K562 (cell line): ENCODE measurements at regions not wholly inside any gene's neighbourhood (a gene's known extent, or its start where the extent isn't known, plus 50 kb on each side); places are given as distances from the start of the nearest gene placed in this dataset.

Experiments
- ATAC-seq: fragments of 200-7000 bp; cut with Tn5 transposase; 3 replicates; pipeline ENCODE4 v1.9.1; 2020; ENCODE audit warnings: moderate library complexity
- BruUV-seq: library from RNA; stranded (reverse); fragments of 400-500 nt; replicated peaks from 2 replicates; lab custom pipeline; 2021; lab: Mats Ljungman, UMichigan
- CTCF ChIA-PET: fragments of 300-600 bp; formaldehyde crosslinking; extraction: SDS; loops from one replicate; lab custom pipeline; 2021; ENCODE audit warnings: low intra/inter-chr PET ratio; lab: Yijun Ruan, JAX
- POLR2A ChIA-PET: fragments of 300-600, 350-650 bp; sonication (Branson Sonifier 250); formaldehyde crosslinking; extraction: SDS; loops from one replicate; lab custom pipeline; 2021; ENCODE audit warnings: antibody characterized with exemption, inconsistent platforms; lab: Yijun Ruan, JAX
- DNase-seq, 4 experiments: peaks; one replicate each; pipeline versions ENCODE4 v3.0.0 to v3.0.0-alpha.2; 2011 to 2018; ENCODE audit warnings: low spot score in 3 of 4, mixed read lengths in 3 of 4; ENCODE audit errors: extremely low read depth in 1 of 4
- FAIRE-seq: peaks from 2 replicates; lab custom pipeline; 2011; peaks lifted over from hg19 to GRCh38; lab: Jason Lieb, UNC
- H2AFZ ChIP-seq: 2 replicates; pipeline ENCODE4 v1.6.0; 2011; ENCODE audit warnings: low read depth, low read length, control low read depth, inconsistent platforms
- H3K27ac ChIP-seq: fragments of 200-600 bp; 3 replicates; pipeline ENCODE4 v1.8.0; 2011; ENCODE audit warnings: low read depth, mild to moderate bottlenecking, control low read depth, inconsistent platforms, low read length, moderate library complexity, mixed read lengths; ENCODE audit errors: extremely low read depth
- H3K27me3 ChIP-seq, 2 experiments: fragments of 300-600 bp in 1 of 2; 2 replicates in 1 of 2; 3 replicates in 1 of 2; pipeline versions ENCODE4 v1.6.0 to v1.8.0; 2011; ENCODE audit warnings: inconsistent platforms in 2 of 2, low read length in 2 of 2, mild to moderate bottlenecking in 1 of 2, mixed read lengths in 1 of 2, moderate library complexity in 1 of 2; ENCODE audit not compliant: control insufficient read depth in 2 of 2, insufficient read depth in 2 of 2
- H3K36me3 ChIP-seq: fragments of 300-600 bp; 3 replicates; pipeline ENCODE4 v1.8.0; 2011; ENCODE audit warnings: mild to moderate bottlenecking, low read length, inconsistent platforms; ENCODE audit not compliant: control insufficient read depth, insufficient read depth
- H3K4me1 ChIP-seq, 2 experiments: fragments of 200-600 bp in 1 of 2; replicated peaks in 1 of 2; 2 replicates in 1 of 2; 3 replicates in 1 of 2; pipeline versions ENCODE4 v1.5.1 to v1.8.0; 2011; ENCODE audit warnings: inconsistent platforms in 2 of 2, low read length in 2 of 2, mild to moderate bottlenecking in 1 of 2, mixed read lengths in 1 of 2, moderate library complexity in 1 of 2; ENCODE audit not compliant: control insufficient read depth in 2 of 2, insufficient read depth in 2 of 2
- H3K4me2 ChIP-seq: 2 replicates; pipeline ENCODE4 v1.6.1; 2011; ENCODE audit warnings: low read length, control low read depth, inconsistent platforms, mixed read lengths; ENCODE audit not compliant: insufficient read depth
- H3K4me3 ChIP-seq: fragments of 200-600 bp; sonication (generic), shearing (Covaris generic); 2 replicates; pipeline ENCODE4 v1.5.1; 2016; ENCODE audit warnings: control low read depth, inconsistent platforms
- H3K79me2 ChIP-seq: fragments of 200-600 bp; 3 replicates; pipeline ENCODE4 v1.8.0; 2011; ENCODE audit warnings: low read length, inconsistent platforms; ENCODE audit not compliant: control insufficient read depth, insufficient read depth
- H3K9ac ChIP-seq, 2 experiments: 2 replicates each; pipeline versions ENCODE4 v1.6.0 to v1.6.1; 2011; ENCODE audit warnings: low read depth in 2 of 2, low read length in 2 of 2, control low read depth in 1 of 2, inconsistent platforms in 1 of 2, mild to moderate bottlenecking in 1 of 2, mixed read lengths in 1 of 2; ENCODE audit not compliant: insufficient read depth in 1 of 2
- H3K9me1 ChIP-seq: one replicate; pipeline ENCODE4 v1.6.0; 2011; ENCODE audit warnings: inconsistent platforms, mild to moderate bottlenecking, low read length, moderate library complexity; ENCODE audit not compliant: control insufficient read depth, insufficient read depth
- H3K9me3 ChIP-seq: replicated peaks from 2 replicates; pipeline ENCODE4 v1.5.1; 2011; ENCODE audit warnings: low read depth, low read length, inconsistent platforms; ENCODE audit not compliant: control insufficient read depth, insufficient read depth
- H4K20me1 ChIP-seq: replicated peaks from 2 replicates; pipeline ENCODE4 v1.6.1; 2011; ENCODE audit warnings: low read length, inconsistent platforms, mixed read lengths; ENCODE audit not compliant: control insufficient read depth, insufficient read depth
- CBFA2T2 ChIP-seq: fragments of 450-650 bp; conservative IDR thresholded peaks from 2 replicates; pipeline ENCODE4 v1.6.1; 2017; ENCODE audit warnings: mild to moderate bottlenecking
- DACH1 ChIP-seq: fragments of 450-650 bp; IDR thresholded peaks from 2 replicates; pipeline ENCODE4 v1.6.1; 2018; ENCODE audit not compliant: partially characterized antibody
- ETV5 ChIP-seq: sonication (generic); formaldehyde crosslinking; IDR thresholded peaks from 2 replicates; pipeline ENCODE4 v1.4.0; 2020; ENCODE audit warnings: low read depth, mild to moderate bottlenecking, missing genetic modification reagents
- FOXK1 ChIP-seq: sonication (generic); formaldehyde crosslinking; IDR thresholded peaks from 2 replicates; pipeline ENCODE4 v1.8.0; 2022; ENCODE audit warnings: missing genetic modification reagents, mild to moderate bottlenecking, borderline replicate concordance
- KLF13 ChIP-seq: fragments of 450-650 bp; IDR thresholded peaks from 2 replicates; pipeline ENCODE4 v1.6.1; 2016; ENCODE audit warnings: missing genetic modification characterization, low read depth, mild to moderate bottlenecking, missing compliant biosample characterization, moderate library complexity, borderline replicate concordance
- OTX1 ChIP-seq: fragments of 450-650 bp; formaldehyde crosslinking; IDR thresholded peaks from 2 replicates; pipeline ENCODE4 v1.4.0; 2022; ENCODE audit warnings: mild to moderate bottlenecking
- POU5F1 ChIP-seq: fragments of 150-350 bp; IDR thresholded peaks from 2 replicates; pipeline ENCODE4 v1.6.1; 2014; ENCODE audit warnings: borderline replicate concordance, low read length, low read depth, mild to moderate bottlenecking; ENCODE audit not compliant: partially characterized antibody
- RFX5 ChIP-seq: IDR thresholded peaks from 2 replicates; pipeline ENCODE4 v1.6.1; 2011; ENCODE audit warnings: low read depth, mild to moderate bottlenecking, improper control_type of control experiment, low read length
- SAFB ChIP-seq: fragments of 200-400 bp; formaldehyde crosslinking; IDR thresholded peaks from 2 replicates; pipeline ENCODE4 v1.6.1; 2017; ENCODE audit warnings: low read depth, low read length, borderline replicate concordance
- SREBF1 ChIP-seq: fragments of 150-350 bp; IDR thresholded peaks from 2 replicates; pipeline ENCODE4 v1.6.1; 2014; ENCODE audit warnings: antibody characterized with exemption, low read depth, low read length, borderline replicate concordance
- SREBF2 ChIP-seq: sonication (generic); formaldehyde crosslinking; IDR thresholded peaks from 2 replicates; pipeline ENCODE4 v1.4.0; 2020; ENCODE audit warnings: mild to moderate bottlenecking, missing genetic modification reagents
- TAF9B ChIP-seq: fragments of 450-650 bp; IDR thresholded peaks from 2 replicates; pipeline ENCODE4 v1.6.1; 2018; ENCODE audit warnings: mild to moderate bottlenecking; ENCODE audit not compliant: partially characterized antibody
- ZNF134 ChIP-seq: fragments of 250-450 bp; sonication (Bioruptor Pico); conservative IDR thresholded peaks from 2 replicates; pipeline ENCODE4 v1.4.0; 2020
- WGBS: fragments of 100-300 bp; shearing (Covaris generic); methylation state at CpG from one replicate; pipeline ENCODE4 v1.1.6; 2016; ENCODE audit warnings: low coverage, mixed read lengths; ENCODE audit not compliant: insufficient coverage; ENCODE audit errors: missing lambda C conversion rate; 5-methylcytosine and 5-hydroxymethylcytosine counted together
- in situ Hi-C: fragments of 300-500 bp; cut with MboI; formaldehyde crosslinking; loops from 4 replicates; pipeline ENCODE4 v1.15.0; 2018; ENCODE audit warnings: inconsistent platforms, mixed read lengths
- intact Hi-C: fragments of 100-400 bp; cut with micrococcal nuclease; formaldehyde crosslinking; loops from 2 replicates; pipeline ENCODE4 v1.14.2; 2022
- TF ChIP-seq, protein P1 (sequence below): fragments of 450-650 bp; IDR thresholded peaks from 2 replicates; pipeline ENCODE4 v1.6.1; 2018; ENCODE audit warnings: mild to moderate bottlenecking, low read depth; ENCODE audit not compliant: partially characterized antibody
- TF ChIP-seq, protein P2 (sequence below): sonication (generic); formaldehyde crosslinking; IDR thresholded peaks from 2 replicates; pipeline ENCODE4 v1.9.0; 2022; ENCODE audit warnings: mild to moderate bottlenecking, missing genetic modification reagents
- TF ChIP-seq, protein P3 (sequence below), 2 experiments: fragments of 450-650 bp; IDR thresholded peaks; 2 replicates each; pipeline ENCODE4 v1.6.1; 2018; ENCODE audit warnings: mild to moderate bottlenecking in 2 of 2, low read depth in 1 of 2; ENCODE audit not compliant: partially characterized antibody in 2 of 2

DNA sequence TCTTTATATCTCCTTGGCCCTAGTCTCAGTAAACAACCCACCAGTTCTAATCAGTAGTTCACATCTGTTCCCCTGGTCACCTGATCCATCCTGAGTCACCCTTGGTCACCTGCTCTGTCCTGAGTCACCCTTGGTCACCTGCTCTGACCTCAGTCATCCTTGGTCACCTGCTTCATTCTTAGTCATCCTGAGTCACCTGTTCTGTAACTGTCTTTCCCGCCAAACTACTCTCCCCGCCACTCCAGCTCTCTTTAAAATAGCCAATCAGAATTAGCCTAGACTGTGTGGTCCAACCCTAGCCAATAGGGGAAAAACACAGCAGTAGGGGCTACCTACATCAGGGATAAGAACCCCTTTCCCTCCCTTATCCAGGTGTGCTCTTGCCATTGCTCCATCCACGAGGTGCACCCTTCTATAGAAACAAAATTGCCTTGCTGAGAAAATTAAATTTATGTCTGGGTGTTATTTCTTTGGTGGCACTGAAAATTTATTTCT is 245.4 kb upstream of the DIO3 start:
- ChIA-PET CTCF (no interaction called here), POLR2A (interaction anchor here (0.8 kb wide), 1 partner anchor 80 kb away, joined by 4 read pairs; no protein-coding TSS in a partner anchor)
- peak in 1 of 4 experiments; percentile 5 for DNase-seq
- TF ChIP-seq FOXK1 (CRISPR knock-in tag) (no peak), SREBF2 (CRISPR knock-in tag) (no peak), SAFB (no peak), TAF9B (peak; percentile 58), DACH1 (no peak), SREBF1 (no peak), KLF13 (tag) (no peak), RFX5 (no peak), ZNF134 (no peak), ETV5 (CRISPR knock-in tag) (no peak), CBFA2T2 (peak; percentile 54), POU5F1 (no peak), OTX1 (CRISPR knock-in tag) (no peak)
- TF ChIP-seq, protein P1, sequence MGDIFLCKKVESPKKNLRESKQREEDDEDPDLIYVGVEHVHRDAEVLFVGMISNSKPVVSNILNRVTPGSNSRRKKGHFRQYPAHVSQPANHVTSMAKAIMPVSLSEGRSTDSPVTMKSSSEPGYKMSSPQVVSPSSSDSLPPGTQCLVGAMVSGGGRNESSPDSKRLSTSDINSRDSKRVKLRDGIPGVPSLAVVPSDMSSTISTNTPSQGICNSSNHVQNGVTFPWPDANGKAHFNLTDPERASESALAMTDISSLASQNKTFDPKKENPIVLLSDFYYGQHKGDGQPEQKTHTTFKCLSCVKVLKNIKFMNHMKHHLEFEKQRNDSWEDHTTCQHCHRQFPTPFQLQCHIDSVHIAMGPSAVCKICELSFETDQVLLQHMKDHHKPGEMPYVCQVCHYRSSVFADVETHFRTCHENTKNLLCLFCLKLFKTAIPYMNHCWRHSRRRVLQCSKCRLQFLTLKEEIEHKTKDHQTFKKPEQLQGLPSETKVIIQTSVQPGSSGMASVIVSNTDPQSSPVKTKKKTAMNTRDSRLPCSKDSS = peak; percentile 62
- TF ChIP-seq, protein P2, sequence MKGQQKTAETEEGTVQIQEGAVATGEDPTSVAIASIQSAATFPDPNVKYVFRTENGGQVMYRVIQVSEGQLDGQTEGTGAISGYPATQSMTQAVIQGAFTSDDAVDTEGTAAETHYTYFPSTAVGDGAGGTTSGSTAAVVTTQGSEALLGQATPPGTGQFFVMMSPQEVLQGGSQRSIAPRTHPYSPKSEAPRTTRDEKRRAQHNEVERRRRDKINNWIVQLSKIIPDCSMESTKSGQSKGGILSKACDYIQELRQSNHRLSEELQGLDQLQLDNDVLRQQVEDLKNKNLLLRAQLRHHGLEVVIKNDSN (CRISPR knock-in tag) = peak; percentile 67
- TF ChIP-seq, protein P3, sequence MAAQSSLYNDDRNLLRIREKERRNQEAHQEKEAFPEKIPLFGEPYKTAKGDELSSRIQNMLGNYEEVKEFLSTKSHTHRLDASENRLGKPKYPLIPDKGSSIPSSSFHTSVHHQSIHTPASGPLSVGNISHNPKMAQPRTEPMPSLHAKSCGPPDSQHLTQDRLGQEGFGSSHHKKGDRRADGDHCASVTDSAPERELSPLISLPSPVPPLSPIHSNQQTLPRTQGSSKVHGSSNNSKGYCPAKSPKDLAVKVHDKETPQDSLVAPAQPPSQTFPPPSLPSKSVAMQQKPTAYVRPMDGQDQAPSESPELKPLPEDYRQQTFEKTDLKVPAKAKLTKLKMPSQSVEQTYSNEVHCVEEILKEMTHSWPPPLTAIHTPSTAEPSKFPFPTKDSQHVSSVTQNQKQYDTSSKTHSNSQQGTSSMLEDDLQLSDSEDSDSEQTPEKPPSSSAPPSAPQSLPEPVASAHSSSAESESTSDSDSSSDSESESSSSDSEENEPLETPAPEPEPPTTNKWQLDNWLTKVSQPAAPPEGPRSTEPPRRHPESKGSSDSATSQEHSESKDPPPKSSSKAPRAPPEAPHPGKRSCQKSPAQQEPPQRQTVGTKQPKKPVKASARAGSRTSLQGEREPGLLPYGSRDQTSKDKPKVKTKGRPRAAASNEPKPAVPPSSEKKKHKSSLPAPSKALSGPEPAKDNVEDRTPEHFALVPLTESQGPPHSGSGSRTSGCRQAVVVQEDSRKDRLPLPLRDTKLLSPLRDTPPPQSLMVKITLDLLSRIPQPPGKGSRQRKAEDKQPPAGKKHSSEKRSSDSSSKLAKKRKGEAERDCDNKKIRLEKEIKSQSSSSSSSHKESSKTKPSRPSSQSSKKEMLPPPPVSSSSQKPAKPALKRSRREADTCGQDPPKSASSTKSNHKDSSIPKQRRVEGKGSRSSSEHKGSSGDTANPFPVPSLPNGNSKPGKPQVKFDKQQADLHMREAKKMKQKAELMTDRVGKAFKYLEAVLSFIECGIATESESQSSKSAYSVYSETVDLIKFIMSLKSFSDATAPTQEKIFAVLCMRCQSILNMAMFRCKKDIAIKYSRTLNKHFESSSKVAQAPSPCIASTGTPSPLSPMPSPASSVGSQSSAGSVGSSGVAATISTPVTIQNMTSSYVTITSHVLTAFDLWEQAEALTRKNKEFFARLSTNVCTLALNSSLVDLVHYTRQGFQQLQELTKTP (IDR thresholded peaks at IDR 0.05; ENCODE audit: low read depth in 1 of 2, partially characterized antibody in 2 of 2) = peak in 1 of 2 experiments; percentile 76

More for the DNA sequence above, 245.4 kb upstream of the DIO3 start:
- no peaks in the 10 kb centered on the region for H3K27me3 ChIP-seq
- no peaks in the 10 kb centered on the region for H4K20me1 ChIP-seq
- no peaks in the 10 kb centered on the region for H3K79me2 ChIP-seq
- H3K9ac ChIP-seq = no peak overlapping the region
- H3K4me2 ChIP-seq = no peak overlapping the region
- H3K36me3 ChIP-seq = no peaks in the 10 kb centered on the region
- no TSS peak for BruUV-seq
- no peak overlapping the region for H2AFZ ChIP-seq
- H3K4me1 ChIP-seq = no peaks in the 10 kb centered on the region; a peak in 1 of 5 replicates
- no peaks in the 10 kb centered on the region for H3K9me1 ChIP-seq
- WGBS = 4% methylated on average over 3 of the region's 3 CpGs
- in situ Hi-C loops = no loop called here
- no peak overlapping the region for H3K4me3 ChIP-seq
- 0 out of 2 replicates have a peak, but pooled peaks cover 2% of the 10 kb centered on the region for H3K9me3 ChIP-seq
- FAIRE-seq (no peak), ATAC-seq (no peak)
- intact Hi-C loops = no loop called here
- no peak overlapping the region for H3K27ac ChIP-seq
